SK-N-MC (cell line): ENCODE measurements at regions not wholly inside any gene's neighbourhood (a gene's known extent, or its start where the extent isn't known, plus 50 kb on each side); places are given as distances from the start of the nearest gene placed in this dataset.
"Not testable (repeated sequence)": the region's sequence is repeated elsewhere in the genome, so short reads cannot be mapped to it uniquely, and the experiment has no call there.

ENCODE experiments used
- DNase-seq: peaks from one replicate; pipeline ENCODE4 v3.0.0-alpha.2; 2011; ENCODE audit warnings: low read depth, low spot score
- H3K27ac ChIP-seq: fragments of 200-600 bp; sonication (generic); 2 replicates; pipeline ENCODE4 v1.5.1; 2016; ENCODE audit warnings: mixed run types
- H3K36me3 ChIP-seq: fragments of 200-600 bp; sonication (generic); 2 replicates; pipeline ENCODE4 v1.6.1; 2017; ENCODE audit warnings: antibody characterized with exemption, low read length, mixed read lengths; ENCODE audit not compliant: insufficient read depth
- H3K4me3 ChIP-seq: fragments of 200-600 bp; sonication (generic); 2 replicates; pipeline ENCODE4 v1.5.1; 2016
- H3K9ac ChIP-seq: fragments of 200-600 bp; sonication (generic); 2 replicates; pipeline ENCODE4 v1.8.0; 2017; ENCODE audit warnings: mixed run types, mixed read lengths; ENCODE audit not compliant: insufficient read length
- H3K9me3 ChIP-seq: fragments of 200-600 bp; sonication (generic); 2 replicates; pipeline ENCODE4 v1.6.1; 2017; ENCODE audit warnings: low read depth, mild to moderate bottlenecking, antibody characterized with exemption, low read length, moderate library complexity, mixed read lengths
- EZH2 ChIP-seq: fragments of 200-600 bp; sonication (generic); IDR thresholded peaks from one replicate; pipeline ENCODE4 v1.6.1; 2017; ENCODE audit warnings: antibody characterized with exemption
- FOXP2 ChIP-seq: optimal IDR thresholded peaks from 2 replicates; pipeline ENCODE3; 2011; ENCODE audit warnings: mild to moderate bottlenecking, moderate library complexity; ENCODE audit not compliant: insufficient read depth; ENCODE audit errors: extremely low read length, control extremely low read depth
- POLR2AphosphoS5 ChIP-seq: IDR thresholded peaks from 2 replicates; pipeline ENCODE4 v1.6.1; 2012; ENCODE audit warnings: mild to moderate bottlenecking, low read depth, low read length, borderline replicate concordance

DNA sequence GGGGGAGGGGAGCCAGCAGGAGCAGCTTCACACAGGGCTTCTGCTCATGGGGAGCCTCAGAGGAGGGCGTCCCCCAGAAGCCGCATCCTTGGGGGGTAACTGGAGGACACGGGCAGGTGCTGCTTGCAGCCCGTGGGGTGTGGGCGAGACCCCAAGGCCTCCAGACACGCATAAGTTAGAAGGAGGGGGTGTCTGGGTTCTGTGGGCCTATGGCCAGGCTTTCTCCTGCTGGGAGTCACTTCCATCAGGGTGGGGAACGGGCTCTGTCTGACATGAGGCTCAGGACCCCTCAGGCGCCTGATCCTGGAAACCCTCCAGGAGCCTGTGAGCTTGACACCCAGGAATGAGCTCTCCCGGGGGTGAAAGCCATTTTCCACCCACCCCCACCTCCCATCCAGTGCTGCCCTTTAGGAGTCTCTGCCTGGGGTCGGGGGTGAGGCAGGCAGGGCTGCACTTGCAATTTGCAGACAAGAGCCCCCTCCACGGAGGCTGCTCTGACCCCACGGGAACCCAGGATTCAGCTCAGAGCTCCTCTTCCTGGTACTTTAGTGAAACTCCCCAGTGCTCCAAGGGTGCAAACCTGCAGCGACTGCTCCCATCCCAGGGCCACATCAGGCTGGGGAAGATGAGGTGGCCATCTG is 325.7 kb downstream of the ADGRD1 start:
- Histone ChIP-seq H3K4me3 (no peak overlapping the region), H3K9ac (no peak overlapping the region), H3K9me3 (no peaks in the 10 kb centered on the region), H3K36me3 (no peaks in the 10 kb centered on the region), H3K27ac (no peak overlapping the region)
- TF ChIP-seq FOXP2 (no peak), EZH2 (no peak), POLR2AphosphoS5 (no peak)
- no peak for DNase-seq

DNA sequence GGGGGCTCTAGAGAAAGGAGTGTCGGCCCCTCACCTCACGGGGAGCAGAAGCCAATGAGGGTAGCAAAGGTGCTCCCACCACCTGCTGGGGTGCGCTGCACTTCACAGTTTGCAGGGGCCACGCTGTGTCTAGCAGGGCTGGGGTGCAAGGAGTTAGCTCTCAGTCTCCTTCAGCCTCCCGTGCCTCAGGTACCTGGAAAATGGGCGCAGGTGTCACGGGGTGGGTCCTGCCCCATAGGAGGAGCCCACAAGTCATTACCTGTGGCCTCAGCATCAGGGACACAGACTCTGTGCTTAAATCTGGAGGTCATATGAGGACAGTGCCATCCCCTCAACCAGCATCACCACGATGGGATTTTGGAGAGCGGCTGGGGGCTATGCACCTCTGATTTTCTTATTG is 326.7 kb downstream of the ADGRD1 start:
- H3K27ac ChIP-seq, result no peak overlapping the region
- H3K36me3 ChIP-seq, result no peaks in the 10 kb centered on the region
- TF ChIP-seq FOXP2 (no peak), POLR2AphosphoS5 (no peak), EZH2 (no peak)
- H3K9ac ChIP-seq, result no peak overlapping the region
- DNase-seq, result no peak
- no peaks in the 10 kb centered on the region for H3K9me3 ChIP-seq
- H3K4me3 ChIP-seq, result no peak overlapping the region

DNA sequence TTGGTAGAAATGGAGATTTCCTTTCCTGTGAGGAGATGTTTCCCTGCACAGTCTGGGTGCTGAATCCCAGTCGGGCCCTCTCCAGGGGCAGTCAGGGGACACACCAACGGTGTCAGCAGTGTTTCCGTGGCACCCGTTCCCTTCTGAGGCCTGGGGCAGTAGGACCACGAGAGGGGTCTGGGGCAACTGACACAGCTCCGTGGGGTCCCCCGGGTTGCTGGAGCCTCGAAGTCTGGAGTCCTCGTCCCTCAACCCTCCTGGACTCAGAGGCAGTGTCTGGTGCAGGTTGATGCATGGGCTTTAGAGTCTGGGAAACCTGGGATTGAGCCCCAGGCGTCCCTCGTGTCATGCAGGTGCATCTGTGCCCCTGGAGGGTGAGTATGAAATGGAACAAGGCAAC is 327.3 kb downstream of the ADGRD1 start:
- Histone ChIP-seq H3K4me3 (no peak overlapping the region), H3K9me3 (no peaks in the 10 kb centered on the region), H3K27ac (no peak overlapping the region), H3K9ac (no peak overlapping the region), H3K36me3 (no peaks in the 10 kb centered on the region)
- DNase-seq, result no peak
- TF ChIP-seq FOXP2, result no peak
- no peak for TF ChIP-seq POLR2AphosphoS5
- no peak for TF ChIP-seq EZH2

- no peak for DNase-seq
- H3K4me3 ChIP-seq, result no peak overlapping the region
- no peaks in the 10 kb centered on the region for H3K36me3 ChIP-seq
- TF ChIP-seq EZH2, result no peak
- TF ChIP-seq POLR2AphosphoS5, result no peak
- TF ChIP-seq FOXP2, result no peak
- no peaks in the 10 kb centered on the region for H3K9me3 ChIP-seq
- no peak overlapping the region for H3K27ac ChIP-seq
- no peak overlapping the region for H3K9ac ChIP-seq
These were observed 328.8 kb downstream of the ADGRD1 start for GRCh38 chr12:131282292-131283080.

GRCh38 chr12:131283191-131283861 is 329.6 kb downstream of the ADGRD1 start:
- Histone ChIP-seq H3K36me3 (no peaks in the 10 kb centered on the region), H3K9ac (no peak overlapping the region), H3K27ac (no peak overlapping the region), H3K4me3 (no peak overlapping the region), H3K9me3 (no peaks in the 10 kb centered on the region)
- DNase-seq, result no peak
- TF ChIP-seq POLR2AphosphoS5 (no peak), EZH2 (no peak), FOXP2 (no peak)

GRCh38 chr12:131283862-131284825 is 330.4 kb downstream of the ADGRD1 start:
- H3K9ac ChIP-seq, H3K9me3 ChIP-seq, H3K36me3 ChIP-seq, DNase-seq, H3K27ac ChIP-seq, H3K4me3 ChIP-seq: not testable (repeated sequence)

GRCh38 chr12:131284954-131285904 is 331.5 kb downstream of the ADGRD1 start:
- not testable (repeated sequence) for H3K27ac ChIP-seq, H3K4me3 ChIP-seq, DNase-seq, H3K9ac ChIP-seq, H3K9me3 ChIP-seq, H3K36me3 ChIP-seq

GRCh38 chr12:131285905-131286295 is 332.2 kb downstream of the ADGRD1 start:
- not testable (repeated sequence) for H3K27ac ChIP-seq, H3K4me3 ChIP-seq, H3K9ac ChIP-seq, H3K9me3 ChIP-seq, H3K36me3 ChIP-seq, DNase-seq

DNA sequence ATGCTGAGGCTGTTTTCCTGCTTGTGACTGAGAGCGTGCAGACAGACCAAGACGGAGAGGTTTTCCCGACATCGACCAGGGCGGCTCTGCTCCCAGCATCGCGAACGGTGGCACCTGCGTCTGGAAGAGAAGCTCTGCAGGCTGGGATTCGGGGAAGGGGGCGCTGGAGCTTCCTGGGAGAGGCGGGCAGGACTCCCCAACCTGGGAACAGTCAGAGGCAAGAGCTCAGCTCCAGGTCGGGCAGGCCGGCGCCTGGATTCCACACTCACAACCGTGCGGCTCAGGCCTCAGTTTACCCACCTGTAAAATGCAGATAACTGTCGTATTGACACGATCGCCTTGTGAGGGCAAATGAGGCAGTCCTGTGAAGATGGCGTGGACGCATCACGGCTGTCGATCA is 332.6 kb downstream of the ADGRD1 start:
- not testable (repeated sequence) for DNase-seq, H3K27ac ChIP-seq, H3K4me3 ChIP-seq, H3K36me3 ChIP-seq, H3K9me3 ChIP-seq, H3K9ac ChIP-seq
